GM12892 (cell line): ENCODE measurements at regions not wholly inside any gene's neighbourhood (a gene's known extent, or its start where the extent isn't known, plus 50 kb on each side); places are given as distances from the start of the nearest gene placed in this dataset.

Experiments
- POLR2A ChIP-seq: IDR thresholded peaks from 2 replicates; pipeline ENCODE4 v1.6.1; 2011; ENCODE audit warnings: low read depth, low read length, control low read depth
- POLR2AphosphoS5 ChIP-seq: IDR thresholded peaks from 2 replicates; pipeline ENCODE4 v1.6.1; 2011; ENCODE audit warnings: low read depth, low read length, control low read depth

DNA sequence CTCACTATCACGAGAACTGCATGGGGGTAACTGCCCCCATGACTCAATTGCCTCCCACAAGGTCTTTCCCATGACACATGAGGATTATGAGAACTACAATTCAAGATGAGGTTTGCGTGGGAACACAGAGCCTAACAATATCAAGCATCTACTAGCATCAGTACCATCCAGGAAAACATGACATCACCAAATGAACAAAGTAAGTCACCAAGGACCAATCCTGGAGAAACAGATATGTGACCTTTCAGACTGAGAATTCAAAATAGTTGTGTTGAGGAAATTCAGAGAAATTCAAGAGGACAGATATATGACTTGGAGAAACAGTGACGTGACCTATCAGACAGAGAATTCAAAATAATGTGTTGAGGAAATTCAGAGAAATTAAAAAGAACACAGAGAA lies 65.8 kb upstream of the TMTC2 start:
- TF ChIP-seq POLR2A: no peak
- no peak for TF ChIP-seq POLR2AphosphoS5
